GM12878 (cell line): ENCODE measurements at regions not wholly inside any gene's neighbourhood (a gene's known extent, or its start where the extent isn't known, plus 50 kb on each side); places are given as distances from the start of the nearest gene placed in this dataset.

Source experiments
- ASH2L ChIP-seq: fragments of 300-600, 200-600 bp; sonication (generic); IDR thresholded peaks from 2 replicates; pipeline ENCODE4 v1.6.1; 2017; ENCODE audit warnings: low read depth, mild to moderate bottlenecking, borderline replicate concordance
- EP300 ChIP-seq, 2 experiments: fragments of 150-350 bp in 1 of 2; IDR thresholded peaks; 2 replicates each; pipeline ENCODE4 v1.6.1; 2011 to 2012; ENCODE audit warnings: low read depth in 2 of 2, low read length in 2 of 2, borderline replicate concordance in 1 of 2, improper control_type of control experiment in 1 of 2, inconsistent platforms in 1 of 2; ENCODE audit not compliant: control insufficient read depth in 1 of 2
- GATAD2B ChIP-seq: fragments of 450-650 bp; conservative IDR thresholded peaks from 2 replicates; pipeline ENCODE4 v1.6.1; 2017; ENCODE audit warnings: low read depth, mild to moderate bottlenecking, moderate library complexity
- MEF2A ChIP-seq: IDR thresholded peaks from 2 replicates; pipeline ENCODE4 v1.6.1; 2011; ENCODE audit warnings: low read depth, mild to moderate bottlenecking, low read length, moderate library complexity; ENCODE audit not compliant: insufficient read depth
- NRF1 ChIP-seq: conservative IDR thresholded peaks from 2 replicates; pipeline ENCODE4 v1.6.1; 2011; ENCODE audit warnings: mild to moderate bottlenecking, low read depth, low read length, improper control_type of control experiment
- TARDBP ChIP-seq: IDR thresholded peaks from 2 replicates; pipeline ENCODE4 v1.6.1; 2016; ENCODE audit warnings: borderline replicate concordance
- YY1 ChIP-seq: IDR thresholded peaks from 2 replicates; pipeline ENCODE4 v1.6.1; 2011; ENCODE audit warnings: low read depth, mild to moderate bottlenecking, low read length
- ZZZ3 ChIP-seq: IDR thresholded peaks from 2 replicates; pipeline ENCODE4 v1.6.1; 2011; ENCODE audit warnings: low read depth; ENCODE audit not compliant: control insufficient read depth, insufficient read length
- TF ChIP-seq, protein P1 (sequence below): fragments of 450-650 bp; IDR thresholded peaks from 2 replicates; pipeline ENCODE4 v1.6.1; 2017; ENCODE audit warnings: mild to moderate bottlenecking, moderate library complexity
- TF ChIP-seq, protein P2 (sequence below): fragments of 450-650 bp; formaldehyde crosslinking; IDR thresholded peaks from 2 replicates; pipeline ENCODE4 v1.4.0; 2022; ENCODE audit warnings: mild to moderate bottlenecking, moderate library complexity
- TF ChIP-seq, protein P3 (sequence below): fragments of 450-650 bp; IDR thresholded peaks from 2 replicates; pipeline ENCODE4 v1.6.1; 2016; ENCODE audit warnings: mild to moderate bottlenecking, moderate library complexity, borderline replicate concordance

DNA sequence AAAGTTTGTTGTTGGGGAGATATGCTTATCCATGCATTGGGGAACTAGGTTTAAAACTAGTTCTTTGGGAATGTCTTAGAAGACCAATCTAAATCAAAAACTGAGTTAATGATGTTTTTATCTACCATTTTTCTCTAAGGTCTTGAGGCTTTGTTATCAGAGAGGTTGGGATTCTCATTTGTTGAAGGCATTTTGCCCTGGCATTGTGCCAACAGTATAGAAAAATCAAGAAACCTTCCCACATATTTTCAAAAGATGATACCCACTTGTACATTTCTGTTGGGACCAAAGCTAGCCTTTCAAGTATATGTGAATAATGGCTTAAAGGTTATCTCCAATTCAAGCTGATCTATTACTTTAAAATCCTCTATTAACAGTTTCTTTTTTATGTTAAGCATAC, 419.8 kb upstream of the KIF2A start (continued):
- TF ChIP-seq, protein P1, sequence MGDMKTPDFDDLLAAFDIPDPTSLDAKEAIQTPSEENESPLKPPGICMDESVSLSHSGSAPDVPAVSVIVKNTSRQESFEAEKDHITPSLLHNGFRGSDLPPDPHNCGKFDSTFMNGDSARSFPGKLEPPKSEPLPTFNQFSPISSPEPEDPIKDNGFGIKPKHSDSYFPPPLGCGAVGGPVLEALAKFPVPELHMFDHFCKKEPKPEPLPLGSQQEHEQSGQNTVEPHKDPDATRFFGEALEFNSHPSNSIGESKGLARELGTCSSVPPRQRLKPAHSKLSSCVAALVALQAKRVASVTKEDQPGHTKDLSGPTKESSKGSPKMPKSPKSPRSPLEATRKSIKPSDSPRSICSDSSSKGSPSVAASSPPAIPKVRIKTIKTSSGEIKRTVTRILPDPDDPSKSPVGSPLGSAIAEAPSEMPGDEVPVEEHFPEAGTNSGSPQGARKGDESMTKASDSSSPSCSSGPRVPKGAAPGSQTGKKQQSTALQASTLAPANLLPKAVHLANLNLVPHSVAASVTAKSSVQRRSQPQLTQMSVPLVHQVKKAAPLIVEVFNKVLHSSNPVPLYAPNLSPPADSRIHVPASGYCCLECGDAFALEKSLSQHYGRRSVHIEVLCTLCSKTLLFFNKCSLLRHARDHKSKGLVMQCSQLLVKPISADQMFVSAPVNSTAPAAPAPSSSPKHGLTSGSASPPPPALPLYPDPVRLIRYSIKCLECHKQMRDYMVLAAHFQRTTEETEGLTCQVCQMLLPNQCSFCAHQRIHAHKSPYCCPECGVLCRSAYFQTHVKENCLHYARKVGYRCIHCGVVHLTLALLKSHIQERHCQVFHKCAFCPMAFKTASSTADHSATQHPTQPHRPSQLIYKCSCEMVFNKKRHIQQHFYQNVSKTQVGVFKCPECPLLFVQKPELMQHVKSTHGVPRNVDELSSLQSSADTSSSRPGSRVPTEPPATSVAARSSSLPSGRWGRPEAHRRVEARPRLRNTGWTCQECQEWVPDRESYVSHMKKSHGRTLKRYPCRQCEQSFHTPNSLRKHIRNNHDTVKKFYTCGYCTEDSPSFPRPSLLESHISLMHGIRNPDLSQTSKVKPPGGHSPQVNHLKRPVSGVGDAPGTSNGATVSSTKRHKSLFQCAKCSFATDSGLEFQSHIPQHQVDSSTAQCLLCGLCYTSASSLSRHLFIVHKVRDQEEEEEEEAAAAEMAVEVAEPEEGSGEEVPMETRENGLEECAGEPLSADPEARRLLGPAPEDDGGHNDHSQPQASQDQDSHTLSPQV: no peak
- TF ChIP-seq TARDBP (no peak), ZZZ3 (no peak), ASH2L (no peak), MEF2A (no peak), YY1 (no peak), EP300 (IDR thresholded peaks at IDR 0.05; ENCODE audit: borderline replicate concordance in 1 of 2, control insufficient read depth in 1 of 2, low read depth in 2 of 2, low read length in 2 of 2) (no peak), GATAD2B (no peak), NRF1 (no peak)
- TF ChIP-seq, protein P2, sequence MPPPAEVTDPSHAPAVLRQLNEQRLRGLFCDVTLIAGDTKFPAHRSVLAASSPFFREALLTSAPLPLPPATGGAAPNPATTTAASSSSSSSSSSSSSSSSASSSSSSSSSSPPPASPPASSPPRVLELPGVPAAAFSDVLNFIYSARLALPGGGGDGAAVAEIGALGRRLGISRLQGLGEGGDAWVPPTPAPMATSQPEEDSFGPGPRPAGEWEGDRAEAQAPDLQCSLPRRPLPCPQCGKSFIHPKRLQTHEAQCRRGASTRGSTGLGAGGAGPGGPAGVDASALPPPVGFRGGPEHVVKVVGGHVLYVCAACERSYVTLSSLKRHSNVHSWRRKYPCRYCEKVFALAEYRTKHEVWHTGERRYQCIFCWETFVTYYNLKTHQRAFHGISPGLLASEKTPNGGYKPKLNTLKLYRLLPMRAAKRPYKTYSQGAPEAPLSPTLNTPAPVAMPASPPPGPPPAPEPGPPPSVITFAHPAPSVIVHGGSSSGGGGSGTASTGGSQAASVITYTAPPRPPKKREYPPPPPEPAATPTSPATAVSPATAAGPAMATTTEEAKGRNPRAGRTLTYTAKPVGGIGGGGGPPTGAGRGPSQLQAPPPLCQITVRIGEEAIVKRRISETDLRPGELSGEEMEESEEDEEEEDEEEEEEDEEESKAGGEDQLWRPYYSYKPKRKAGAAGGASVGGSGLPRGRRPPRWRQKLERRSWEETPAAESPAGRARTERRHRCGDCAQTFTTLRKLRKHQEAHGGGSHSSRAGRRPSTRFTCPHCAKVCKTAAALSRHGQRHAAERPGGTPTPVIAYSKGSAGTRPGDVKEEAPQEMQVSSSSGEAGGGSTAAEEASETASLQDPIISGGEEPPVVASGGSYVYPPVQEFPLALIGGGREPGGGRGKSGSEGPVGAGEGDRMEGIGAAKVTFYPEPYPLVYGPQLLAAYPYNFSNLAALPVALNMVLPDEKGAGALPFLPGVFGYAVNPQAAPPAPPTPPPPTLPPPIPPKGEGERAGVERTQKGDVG (CRISPR knock-in tag): no peak
- TF ChIP-seq, protein P3, sequence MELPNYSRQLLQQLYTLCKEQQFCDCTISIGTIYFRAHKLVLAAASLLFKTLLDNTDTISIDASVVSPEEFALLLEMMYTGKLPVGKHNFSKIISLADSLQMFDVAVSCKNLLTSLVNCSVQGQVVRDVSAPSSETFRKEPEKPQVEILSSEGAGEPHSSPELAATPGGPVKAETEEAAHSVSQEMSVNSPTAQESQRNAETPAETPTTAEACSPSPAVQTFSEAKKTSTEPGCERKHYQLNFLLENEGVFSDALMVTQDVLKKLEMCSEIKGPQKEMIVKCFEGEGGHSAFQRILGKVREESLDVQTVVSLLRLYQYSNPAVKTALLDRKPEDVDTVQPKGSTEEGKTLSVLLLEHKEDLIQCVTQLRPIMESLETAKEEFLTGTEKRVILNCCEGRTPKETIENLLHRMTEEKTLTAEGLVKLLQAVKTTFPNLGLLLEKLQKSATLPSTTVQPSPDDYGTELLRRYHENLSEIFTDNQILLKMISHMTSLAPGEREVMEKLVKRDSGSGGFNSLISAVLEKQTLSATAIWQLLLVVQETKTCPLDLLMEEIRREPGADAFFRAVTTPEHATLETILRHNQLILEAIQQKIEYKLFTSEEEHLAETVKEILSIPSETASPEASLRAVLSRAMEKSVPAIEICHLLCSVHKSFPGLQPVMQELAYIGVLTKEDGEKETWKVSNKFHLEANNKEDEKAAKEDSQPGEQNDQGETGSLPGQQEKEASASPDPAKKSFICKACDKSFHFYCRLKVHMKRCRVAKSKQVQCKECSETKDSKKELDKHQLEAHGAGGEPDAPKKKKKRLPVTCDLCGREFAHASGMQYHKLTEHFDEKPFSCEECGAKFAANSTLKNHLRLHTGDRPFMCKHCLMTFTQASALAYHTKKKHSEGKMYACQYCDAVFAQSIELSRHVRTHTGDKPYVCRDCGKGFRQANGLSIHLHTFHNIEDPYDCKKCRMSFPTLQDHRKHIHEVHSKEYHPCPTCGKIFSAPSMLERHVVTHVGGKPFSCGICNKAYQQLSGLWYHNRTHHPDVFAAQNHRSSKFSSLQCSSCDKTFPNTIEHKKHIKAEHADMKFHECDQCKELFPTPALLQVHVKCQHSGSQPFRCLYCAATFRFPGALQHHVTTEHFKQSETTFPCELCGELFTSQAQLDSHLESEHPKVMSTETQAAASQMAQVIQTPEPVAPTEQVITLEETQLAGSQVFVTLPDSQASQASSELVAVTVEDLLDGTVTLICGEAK: no peak
- TF ChIP-seq, all 136 proteins: peak for 0
